ENCODE measurements at regions not wholly inside any gene's neighbourhood (a gene's known extent, or its start where the extent isn't known, plus 50 kb on each side); places are given as distances from the start of the nearest gene placed in this dataset.
A peak's percentile ranks its signal among the peaks of the same experiment; 100 is the strongest.

DNA sequence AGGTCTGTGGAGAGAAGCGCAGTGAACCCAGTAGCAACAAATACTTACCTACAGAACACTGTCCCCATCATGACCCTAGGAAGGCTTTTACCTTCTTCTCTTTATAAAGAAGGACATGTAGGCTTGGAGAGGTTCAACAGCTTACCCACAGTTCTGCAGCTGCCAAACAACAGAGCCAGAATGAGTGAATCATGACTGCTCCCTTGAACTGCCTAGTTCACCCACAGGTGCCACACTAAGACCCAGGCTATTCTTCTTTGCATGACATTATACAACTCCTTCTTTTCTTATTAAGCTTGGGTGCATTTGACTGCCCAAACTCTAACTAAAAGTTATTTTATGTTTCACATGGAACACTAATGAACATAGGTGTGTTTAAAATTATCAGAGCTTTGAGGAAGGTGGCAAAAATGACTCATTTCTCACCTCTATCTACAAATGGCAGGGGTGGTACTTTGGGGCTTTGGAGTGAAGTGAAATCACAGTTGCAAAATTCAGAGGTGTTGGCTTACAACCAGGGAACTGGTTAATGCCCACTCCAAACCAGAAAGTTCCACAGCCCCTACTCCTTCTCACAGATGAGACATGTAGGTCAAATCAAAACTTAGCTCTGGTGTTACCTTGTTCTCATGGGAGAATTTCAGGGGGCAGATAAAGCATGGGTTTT, 201.6 kb downstream of the SEMA6A start:
- Histone ChIP-seq H3K4me1 (peaks cover 36% of the 10 kb centered on the region), H3K27me3 (no peaks in the 10 kb centered on the region), H3K9me3 (replicated peaks) (no peaks in the 10 kb centered on the region), H3K4me3 (no peak overlapping the region), H3K27ac (no peak overlapping the region), H3K36me3 (no peaks in the 10 kb centered on the region)
- no peak for DNase-seq

DNA sequence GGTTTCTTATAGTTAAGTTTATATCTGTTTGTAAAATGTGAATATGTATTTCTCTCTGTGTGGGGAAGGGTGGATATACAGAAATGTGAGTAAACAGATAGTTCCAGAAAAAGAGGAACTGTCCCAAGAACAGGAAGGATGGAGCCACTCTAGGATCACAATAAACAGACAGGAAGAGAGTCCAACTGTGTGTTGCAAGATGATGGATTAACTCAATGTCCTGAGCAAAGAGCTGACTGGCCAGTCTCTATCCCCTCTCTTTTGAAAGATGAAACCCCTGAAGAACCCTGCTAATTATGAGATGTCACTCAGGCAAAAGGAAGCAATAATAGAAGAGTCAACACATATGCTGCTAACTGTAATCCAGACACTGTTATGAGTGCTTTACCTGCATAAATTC, 202.7 kb downstream of the SEMA6A start:
- DNase-seq = no peak
- H3K9me3 ChIP-seq (replicated peaks) = no peaks in the 10 kb centered on the region
- no peaks in the 10 kb centered on the region for H3K36me3 ChIP-seq
- peaks cover 25% of the 10 kb centered on the region for H3K4me1 ChIP-seq
- H3K4me3 ChIP-seq = no peak overlapping the region
- no peak overlapping the region for H3K27ac ChIP-seq
- H3K27me3 ChIP-seq = no peaks in the 10 kb centered on the region

DNA sequence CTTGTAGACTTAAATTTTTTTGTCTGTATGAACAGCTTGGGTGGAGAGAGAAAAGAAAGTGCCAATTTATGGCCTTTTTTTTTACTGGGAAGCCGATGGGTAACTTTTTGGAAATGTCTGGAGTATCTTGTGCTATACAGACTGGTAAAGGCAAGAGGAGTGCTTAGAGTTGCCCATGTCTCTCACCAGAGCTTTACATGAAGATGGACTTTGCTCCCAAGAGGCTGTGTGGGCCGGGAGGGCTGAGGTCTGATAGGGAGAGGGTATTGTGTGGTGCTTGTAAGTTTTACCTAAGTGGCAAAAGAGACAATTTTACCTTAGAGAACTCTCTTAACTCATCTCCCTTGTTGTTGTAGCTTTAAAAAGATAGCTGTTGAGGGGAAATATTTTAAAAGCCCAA, 203.2 kb downstream of the SEMA6A start:
- H3K4me1 ChIP-seq = peaks cover 20% of the 10 kb centered on the region
- H3K36me3 ChIP-seq = no peaks in the 10 kb centered on the region
- H3K27me3 ChIP-seq = no peaks in the 10 kb centered on the region
- no peak overlapping the region for H3K4me3 ChIP-seq
- H3K9me3 ChIP-seq (replicated peaks) = no peaks in the 10 kb centered on the region
- no peak for DNase-seq
- H3K27ac ChIP-seq = no peak overlapping the region

DNA sequence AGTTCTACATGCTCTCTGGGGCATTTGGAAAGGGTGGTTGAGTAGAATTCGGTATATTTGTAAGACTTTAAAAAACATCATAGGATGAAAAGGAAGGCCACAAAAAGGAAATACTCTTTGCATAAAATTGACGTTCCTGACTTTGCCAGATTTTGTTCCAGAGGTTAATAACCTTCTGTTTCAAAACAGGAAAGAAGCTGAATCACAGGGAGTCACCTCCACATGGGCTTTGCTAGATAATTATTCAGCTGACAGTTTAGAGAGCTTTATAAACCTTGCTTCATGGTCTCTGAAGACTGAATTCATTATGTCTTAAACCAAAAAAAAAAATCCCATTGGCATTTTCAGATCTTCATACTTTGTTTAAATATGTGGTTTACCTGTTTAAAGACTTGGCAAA, 203.7 kb downstream of the SEMA6A start:
- no peaks in the 10 kb centered on the region for H3K27me3 ChIP-seq
- H3K4me3 ChIP-seq = no peak overlapping the region
- H3K9me3 ChIP-seq (replicated peaks) = no peaks in the 10 kb centered on the region
- peaks cover 15% of the 10 kb centered on the region for H3K4me1 ChIP-seq
- no peak for DNase-seq
- H3K27ac ChIP-seq = no peak overlapping the region
- no peaks in the 10 kb centered on the region for H3K36me3 ChIP-seq

DNA sequence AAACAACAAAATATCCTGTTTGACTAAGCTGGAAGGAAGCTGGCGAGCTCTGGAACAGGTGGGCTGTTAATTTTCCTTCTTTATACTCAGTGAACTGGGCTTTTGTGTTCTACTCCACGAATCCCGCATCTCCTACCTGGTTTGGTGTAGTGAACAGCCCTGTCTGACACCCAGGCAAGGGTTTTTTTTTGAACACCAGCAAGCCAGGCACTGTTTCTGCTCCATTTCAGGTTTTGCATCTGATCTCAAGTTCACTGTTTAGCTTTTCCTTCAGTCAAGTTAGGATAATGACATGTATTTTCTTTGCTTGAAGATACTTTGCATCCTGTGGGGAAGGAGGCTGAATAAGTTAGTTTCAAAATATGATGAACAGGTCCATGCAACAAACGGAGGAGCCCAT, 204.5 kb downstream of the SEMA6A start:
- no peak for DNase-seq
- peaks cover 11% of the 10 kb centered on the region for H3K4me1 ChIP-seq
- no peaks in the 10 kb centered on the region for H3K9me3 ChIP-seq (replicated peaks)
- H3K27ac ChIP-seq = no peak overlapping the region
- no peaks in the 10 kb centered on the region for H3K27me3 ChIP-seq
- no peak overlapping the region for H3K4me3 ChIP-seq
- H3K36me3 ChIP-seq = no peaks in the 10 kb centered on the region

- no peaks in the 10 kb centered on the region for H3K27me3 ChIP-seq
- no peaks in the 10 kb centered on the region for H3K36me3 ChIP-seq
- H3K4me3 ChIP-seq = no peak overlapping the region
- peak in 1 of 2 experiments; percentile 37 for DNase-seq
- H3K9me3 ChIP-seq (replicated peaks) = no peaks in the 10 kb centered on the region
- H3K4me1 ChIP-seq = peaks cover 16% of the 10 kb centered on the region
- H3K27ac ChIP-seq = no peak overlapping the region
Measured at GRCh38 chr5:116365006-116365496, 209.6 kb downstream of the SEMA6A start.

GRCh38 chr5:116363780-116364179, 210.8 kb downstream of the SEMA6A start:
- no peak overlapping the region for H3K4me3 ChIP-seq

DNA sequence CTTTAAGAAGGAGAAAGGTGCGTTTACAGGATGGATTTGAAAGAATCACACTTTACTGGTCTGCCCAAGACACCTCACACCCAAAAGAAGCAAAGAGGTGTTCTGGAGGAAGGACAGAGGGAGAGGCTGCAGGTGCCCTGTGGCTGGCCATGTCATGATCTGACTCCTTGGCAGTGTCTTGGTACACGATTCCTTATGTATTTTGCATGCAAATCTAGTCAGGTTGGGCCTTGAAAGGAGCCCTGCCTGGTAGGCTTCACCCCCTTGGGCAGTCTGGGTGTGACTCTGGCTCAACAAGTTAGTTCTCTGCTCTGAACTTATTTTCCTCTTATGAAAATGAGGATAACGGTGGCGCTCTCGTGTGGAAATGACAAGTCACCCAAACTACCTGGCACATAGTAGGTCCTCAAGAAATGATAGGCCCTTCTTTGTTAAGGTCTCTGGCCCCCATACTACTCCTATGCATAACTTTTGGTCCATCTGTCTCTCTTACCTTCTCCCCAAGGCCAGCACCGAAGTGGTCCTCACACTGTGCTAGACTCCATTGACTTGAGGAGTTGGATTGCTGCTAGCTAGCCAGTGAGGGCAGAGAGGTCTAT, 212.5 kb downstream of the SEMA6A start:
- H3K9me3 ChIP-seq (replicated peaks) = no peaks in the 10 kb centered on the region
- DNase-seq = no peak
- no peaks in the 10 kb centered on the region for H3K27me3 ChIP-seq
- H3K36me3 ChIP-seq = no peaks in the 10 kb centered on the region
- H3K27ac ChIP-seq = no peak overlapping the region
- H3K4me1 ChIP-seq = peaks cover 20% of the 10 kb centered on the region
- H3K4me3 ChIP-seq = no peak overlapping the region

More at GRCh38 chr5:116363780-116364179, 210.8 kb downstream of the SEMA6A start:
- no peak overlapping the region for H3K27ac ChIP-seq
- DNase-seq = no peak
- H3K36me3 ChIP-seq = no peaks in the 10 kb centered on the region
- no peaks in the 10 kb centered on the region for H3K27me3 ChIP-seq
- H3K9me3 ChIP-seq (replicated peaks) = no peaks in the 10 kb centered on the region
- peaks cover 20% of the 10 kb centered on the region for H3K4me1 ChIP-seq

DNA sequence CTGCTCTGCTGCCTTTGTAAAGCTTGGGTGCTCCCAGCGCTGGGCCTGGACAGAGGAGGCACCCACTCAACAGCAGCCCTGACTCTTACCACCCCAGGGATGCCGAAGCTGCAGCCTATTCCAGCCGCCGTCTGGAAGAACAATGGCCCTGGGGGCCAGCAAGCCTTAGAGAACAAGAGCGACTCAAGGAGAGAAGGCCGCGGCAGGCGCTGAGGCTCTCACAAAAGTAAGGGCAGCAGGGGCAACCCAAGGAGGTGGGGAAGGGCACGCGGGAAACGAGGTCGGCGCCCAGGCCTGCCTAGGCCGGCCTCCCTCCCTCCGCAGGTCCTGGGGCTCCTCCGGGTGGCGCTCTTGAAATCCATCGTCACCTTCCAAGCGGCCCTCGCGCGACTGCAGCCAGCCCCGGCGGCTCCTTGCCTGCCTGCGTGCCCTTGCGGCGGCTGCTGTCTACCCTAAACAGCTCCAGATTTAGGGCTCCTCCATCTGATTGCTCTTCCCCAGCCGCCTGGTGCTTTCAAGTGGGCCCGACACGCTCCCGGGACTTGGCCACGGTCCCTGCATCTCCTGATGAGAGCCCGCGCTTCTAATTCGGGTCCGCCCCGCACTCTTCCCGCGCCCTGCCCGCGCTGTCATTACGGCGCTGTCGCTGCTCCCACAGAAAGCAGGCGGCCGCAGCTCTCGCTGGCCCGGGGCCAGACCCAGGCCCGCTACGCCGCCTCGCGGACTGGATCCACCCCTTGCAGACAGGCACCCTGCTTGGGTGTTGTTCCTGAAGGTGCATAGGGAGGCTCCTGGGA, 213.3 kb downstream of the SEMA6A start:
- Histone ChIP-seq H3K27ac (no peak overlapping the region), H3K4me3 (no peak overlapping the region)
- DNase-seq = no peak

DNA sequence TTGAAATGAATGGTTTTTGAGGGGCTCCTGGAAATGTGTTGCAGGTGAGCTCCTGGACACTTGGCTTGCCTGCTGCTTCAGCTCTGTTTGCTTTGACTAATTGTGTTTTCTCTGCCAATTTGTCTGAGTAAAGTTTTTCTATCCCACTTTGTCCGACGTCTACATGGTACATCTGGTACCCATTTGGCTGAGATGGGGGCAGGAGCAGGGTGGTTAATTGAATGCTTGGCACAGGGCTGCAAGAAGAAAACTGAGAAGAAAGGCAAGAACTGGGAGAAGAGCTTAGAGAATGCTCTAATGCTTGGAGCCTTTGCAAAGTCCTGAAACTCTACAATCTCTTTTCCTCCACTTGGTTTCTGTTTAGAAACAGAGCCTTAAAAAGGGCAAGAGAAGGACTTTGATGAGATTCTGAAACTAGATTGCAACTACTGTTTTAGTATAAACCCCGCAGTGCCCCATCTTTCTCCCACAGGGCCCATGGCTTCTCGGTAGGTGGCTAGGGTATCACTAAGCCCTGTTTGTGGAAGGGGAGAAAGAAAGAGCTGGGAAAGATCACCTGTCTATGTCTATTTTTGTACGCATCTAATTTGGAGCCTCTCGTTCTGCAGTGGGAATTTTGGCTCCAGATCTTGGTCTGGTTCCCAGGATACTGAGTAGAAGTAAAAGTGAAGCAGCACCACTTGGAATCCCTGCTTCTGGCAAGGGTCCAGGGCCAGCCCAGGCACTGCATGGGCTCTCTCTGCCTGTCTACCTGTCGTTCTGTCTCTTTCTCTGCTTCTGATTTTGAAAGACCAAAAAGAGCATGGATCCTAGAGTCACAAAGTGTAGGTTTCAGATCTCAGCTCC, 214.4 kb downstream of the SEMA6A start:
- peak; percentile 65 to 82 for DNase-seq

More for the DNA sequence above, 213.3 kb downstream of the SEMA6A start:
- no peaks in the 10 kb centered on the region for H3K27me3 ChIP-seq
- H3K36me3 ChIP-seq = no peaks in the 10 kb centered on the region
- H3K9me3 ChIP-seq (replicated peaks) = no peaks in the 10 kb centered on the region
- H3K4me1 ChIP-seq = peaks cover 23% of the 10 kb centered on the region

GRCh38 chr5:116359592-116359991, 215.0 kb downstream of the SEMA6A start:
- DNase-seq = no peak
- H3K27me3 ChIP-seq = no peaks in the 10 kb centered on the region
- H3K4me1 ChIP-seq = peaks cover 22% of the 10 kb centered on the region
- peaks cover 5% of the 10 kb centered on the region for H3K9me3 ChIP-seq (replicated peaks)
- no peaks in the 10 kb centered on the region for H3K36me3 ChIP-seq
- no peak overlapping the region for H3K27ac ChIP-seq
- H3K4me3 ChIP-seq = no peak overlapping the region

More for the DNA sequence above, 214.4 kb downstream of the SEMA6A start:
- Histone ChIP-seq H3K27me3 (no peaks in the 10 kb centered on the region), H3K36me3 (no peaks in the 10 kb centered on the region), H3K4me1 (peaks cover 25% of the 10 kb centered on the region), H3K27ac (no peak overlapping the region), H3K4me3 (no peak overlapping the region), H3K9me3 (replicated peaks) (no peaks in the 10 kb centered on the region)

GRCh38 chr5:116358911-116359418, 215.7 kb downstream of the SEMA6A start:
- Histone ChIP-seq H3K36me3 (no peaks in the 10 kb centered on the region), H3K4me3 (no peak overlapping the region), H3K4me1 (peaks cover 22% of the 10 kb centered on the region), H3K9me3 (replicated peaks) (peaks cover 12% of the 10 kb centered on the region), H3K27ac (no peak overlapping the region), H3K27me3 (no peaks in the 10 kb centered on the region)
- no peak for DNase-seq

DNA sequence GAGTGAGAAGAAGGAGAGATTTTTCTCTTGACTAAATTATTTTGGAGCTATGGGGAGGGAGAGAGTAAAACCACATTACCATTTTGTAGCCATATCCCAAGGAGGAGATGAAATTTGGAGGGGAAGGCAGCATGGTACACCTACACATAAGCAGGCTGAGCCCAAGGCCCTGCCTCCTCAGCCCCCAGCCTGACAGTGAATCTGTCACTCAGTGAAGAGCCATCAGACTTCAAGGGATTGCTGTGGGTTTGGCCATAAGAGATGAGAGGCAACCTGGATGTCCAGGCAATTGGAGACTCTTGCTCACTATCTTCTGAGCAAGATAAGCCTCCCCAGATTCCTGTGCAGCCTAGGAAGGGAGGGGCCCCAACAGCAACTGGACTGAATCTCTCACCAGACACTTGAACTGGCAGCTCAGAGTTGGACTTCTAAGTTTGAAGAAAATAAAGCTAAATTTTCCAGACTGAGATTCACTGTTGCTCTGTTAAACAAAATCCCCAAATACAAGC, 216.6 kb downstream of the SEMA6A start:
- Histone ChIP-seq H3K27ac (no peak overlapping the region), H3K27me3 (no peaks in the 10 kb centered on the region), H3K36me3 (no peaks in the 10 kb centered on the region), H3K4me3 (no peak overlapping the region), H3K4me1 (peaks cover 22% of the 10 kb centered on the region), H3K9me3 (replicated peaks) (peaks cover 14% of the 10 kb centered on the region)
- no peak for DNase-seq

Data from SJCRH30 (cell line).